Stromal cell of bone marrow (primary cell): ENCODE measurements at regions not wholly inside any gene's neighbourhood (a gene's known extent, or its start where the extent isn't known, plus 50 kb on each side); places are given as distances from the start of the nearest gene placed in this dataset.

Experiments used
- DNase-seq: peaks from one replicate; pipeline ENCODE4 v3.0.0-alpha.2; 2012; ENCODE audit warnings: low read depth

- no peak for DNase-seq
These were observed 69.0 kb downstream of the KIF2B start for GRCh38 chr17:53891726-53892125.

DNA sequence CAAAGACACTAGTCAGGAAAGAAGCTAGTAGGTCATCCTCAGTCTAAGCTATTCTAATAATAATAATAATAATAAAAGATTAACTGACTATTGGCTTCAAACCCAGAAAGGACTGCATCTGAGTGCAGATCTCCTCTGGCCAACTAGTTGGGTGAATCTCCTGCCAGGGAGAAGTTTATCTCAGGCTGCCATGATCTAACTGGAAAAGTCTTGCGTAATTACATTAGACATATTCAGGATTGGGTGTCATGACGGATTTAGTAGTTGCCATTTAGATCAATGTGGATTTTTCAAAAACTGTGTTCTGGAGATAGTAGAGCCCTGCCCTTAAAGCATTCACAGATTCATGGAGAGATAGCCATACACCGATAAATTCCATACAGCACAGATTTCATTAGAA lies 69.5 kb downstream of the KIF2B start:
- DNase-seq: no peak

GRCh38 chr17:53894591-53894990 lies 71.9 kb downstream of the KIF2B start:
- DNase-seq: no peak

DNA sequence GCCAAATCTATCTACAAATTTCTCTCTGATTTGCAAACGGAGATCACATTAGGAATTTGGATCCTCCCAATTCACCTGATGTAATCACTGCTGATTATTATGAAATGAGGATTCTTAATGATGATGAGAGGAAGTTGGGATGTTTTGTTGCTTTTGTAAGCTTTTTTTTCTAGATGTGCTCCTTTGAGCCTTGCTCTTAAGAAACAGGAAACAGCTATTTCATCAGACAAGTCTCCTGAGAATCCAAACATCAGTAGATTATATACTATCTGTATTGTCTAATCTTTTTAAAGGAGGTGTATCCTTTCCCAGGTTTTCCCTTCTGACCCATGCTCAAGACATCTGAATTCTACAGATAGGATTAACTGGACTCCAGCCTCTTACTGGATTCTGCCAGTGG lies 73.3 kb downstream of the KIF2B start:
- no peak for DNase-seq

GRCh38 chr17:53900951-53901350 lies 78.2 kb downstream of the KIF2B start:
- DNase-seq: no peak

GRCh38 chr17:53907435-53907834 lies 84.7 kb downstream of the KIF2B start:
- no peak for DNase-seq

DNA sequence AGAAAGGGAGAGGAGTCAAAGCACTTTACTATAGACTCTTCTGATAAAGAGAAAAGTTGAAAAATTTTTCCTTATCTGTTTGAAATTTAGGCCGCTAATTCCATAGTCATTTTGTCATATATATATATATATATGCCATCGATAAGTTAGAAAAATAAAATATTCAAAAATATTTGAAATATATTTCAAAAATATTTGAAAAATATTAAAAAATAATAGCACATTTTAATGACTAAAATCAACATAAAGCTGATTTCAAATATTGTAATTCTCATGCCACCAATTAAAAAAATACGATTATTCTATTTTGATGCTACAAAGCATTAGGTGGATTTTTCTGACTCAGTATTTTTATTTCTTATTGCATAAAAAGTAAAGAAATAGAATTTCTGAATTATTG lies 87.1 kb downstream of the KIF2B start:
- no peak for DNase-seq

DNA sequence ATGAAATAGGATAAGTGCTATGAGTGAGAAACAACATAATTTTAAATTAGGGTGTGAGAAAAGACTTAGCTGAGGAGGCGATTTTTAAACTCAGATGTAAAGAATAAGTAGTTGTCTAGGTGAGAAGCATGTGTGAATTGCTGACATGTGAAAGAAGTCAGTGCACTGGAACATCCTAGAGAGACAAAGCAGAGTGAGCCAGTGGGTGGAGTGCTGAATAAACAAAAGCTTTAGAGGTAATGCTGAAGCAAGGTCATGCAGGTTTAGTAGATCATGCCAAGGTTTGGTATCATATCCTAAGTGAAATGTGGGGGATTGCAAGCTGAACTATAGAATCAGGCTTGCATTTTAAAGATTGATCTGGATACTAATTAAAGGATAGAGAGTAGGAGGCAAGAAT lies 89.4 kb downstream of the KIF2B start:
- DNase-seq: no peak

DNA sequence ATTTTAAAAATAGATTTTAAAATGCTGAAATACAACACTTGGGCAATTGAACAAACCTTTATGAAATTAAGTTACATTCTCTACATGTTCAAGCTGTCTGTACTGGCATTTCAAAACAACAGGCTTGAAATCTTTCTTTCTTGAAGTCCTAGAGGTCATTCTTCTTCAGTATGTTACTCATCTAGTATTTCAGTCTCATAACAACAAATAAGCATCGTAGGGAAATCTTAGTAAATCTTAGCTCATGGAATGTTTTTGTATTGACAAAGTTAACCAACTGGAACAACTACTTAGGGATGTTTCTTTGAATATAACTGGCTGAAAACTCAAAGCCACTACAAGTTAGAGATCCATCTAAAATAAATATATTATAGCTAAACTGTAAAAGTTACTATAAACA lies 96.6 kb downstream of the KIF2B start:
- DNase-seq: no peak

DNA sequence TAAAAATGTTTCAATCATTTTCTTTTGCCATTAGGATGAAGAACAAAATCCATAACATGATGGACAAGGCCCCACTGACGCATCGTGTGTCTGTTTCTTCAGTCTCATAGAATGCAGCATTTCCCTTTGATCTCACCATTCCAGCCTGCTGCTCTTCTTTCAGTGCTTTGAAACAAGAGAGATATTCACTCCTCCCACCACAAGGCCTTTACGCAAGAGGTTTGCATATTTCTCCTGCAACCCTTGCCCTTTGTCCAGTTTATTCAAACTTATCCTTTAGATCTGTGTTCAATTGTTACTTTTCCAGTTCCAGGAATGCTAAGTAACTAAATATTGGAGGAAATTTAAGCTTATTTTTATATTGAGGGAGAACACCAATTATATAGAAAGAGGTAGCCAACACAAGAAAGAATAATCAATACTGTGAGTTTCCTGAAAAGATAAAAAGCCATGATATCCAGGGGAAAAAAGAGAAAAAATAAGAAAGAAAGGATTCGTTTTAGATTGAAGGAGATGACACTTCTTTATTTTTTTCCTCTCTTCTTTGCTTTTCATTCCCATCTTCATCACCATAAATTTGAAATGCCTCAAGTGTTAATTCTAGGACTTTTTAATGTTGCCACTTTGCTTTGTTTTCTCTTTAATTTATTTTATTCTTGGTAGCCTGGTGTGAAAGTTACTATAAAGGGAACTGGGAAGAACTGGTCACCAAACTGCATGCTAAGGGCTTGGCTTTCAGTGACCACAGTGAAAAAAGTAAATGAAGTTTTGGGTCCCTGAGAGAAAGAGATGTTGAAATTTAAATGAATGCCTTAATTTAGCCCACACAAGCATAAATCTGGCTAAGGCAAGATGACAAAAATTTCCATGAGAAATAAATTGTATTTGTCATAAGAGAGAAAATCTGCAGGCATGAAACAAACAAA lies 102.1 kb downstream of the KIF2B start:
- no peak for DNase-seq

- DNase-seq: no peak
These were observed 109.7 kb downstream of the KIF2B start for GRCh38 chr17:53932386-53932785.

GRCh38 chr17:53934931-53935330 lies 112.2 kb downstream of the KIF2B start:
- no peak for DNase-seq

DNA sequence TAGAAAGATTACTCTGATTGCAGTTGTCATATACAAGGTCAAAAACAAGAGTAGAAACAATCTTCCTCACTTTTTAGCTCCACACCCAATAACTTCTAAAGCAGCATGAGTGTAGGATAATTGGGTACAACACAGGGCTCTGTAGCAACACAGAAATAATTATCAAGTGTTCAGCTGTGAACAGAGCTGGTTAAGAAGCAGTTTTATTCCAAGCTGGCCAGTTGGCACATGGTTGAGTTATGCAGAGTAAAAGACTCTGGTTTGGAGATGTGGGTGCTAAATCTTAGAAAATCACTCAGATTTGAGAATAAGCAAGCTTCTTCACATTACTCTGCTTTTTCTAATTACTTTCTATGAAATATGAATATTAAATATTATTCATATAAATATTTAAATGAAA lies 118.5 kb downstream of the KIF2B start:
- no peak for DNase-seq

- no peak for DNase-seq
These were observed 119.7 kb downstream of the KIF2B start for GRCh38 chr17:53942436-53942835.

GRCh38 chr17:53942898-53943297 lies 120.2 kb downstream of the KIF2B start:
- no peak for DNase-seq

DNA sequence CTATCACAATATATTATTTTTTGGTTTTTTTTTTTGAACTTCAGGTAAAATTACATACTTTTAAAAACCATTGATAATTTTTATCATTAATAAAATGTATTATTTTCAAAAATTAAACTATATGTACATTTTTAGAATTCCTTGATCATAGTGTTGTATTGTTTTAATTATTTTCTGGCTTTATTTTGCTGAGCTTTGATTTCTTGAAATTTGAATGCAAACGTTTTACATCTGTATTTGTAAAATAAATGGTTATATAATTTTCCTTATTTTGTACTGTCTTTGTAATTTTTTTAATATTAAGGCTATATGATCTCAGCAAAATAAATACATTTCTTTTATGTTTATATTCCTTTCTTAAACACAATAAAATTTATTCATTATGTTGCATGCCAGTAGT lies 125.6 kb downstream of the KIF2B start:
- no peak for DNase-seq

DNA sequence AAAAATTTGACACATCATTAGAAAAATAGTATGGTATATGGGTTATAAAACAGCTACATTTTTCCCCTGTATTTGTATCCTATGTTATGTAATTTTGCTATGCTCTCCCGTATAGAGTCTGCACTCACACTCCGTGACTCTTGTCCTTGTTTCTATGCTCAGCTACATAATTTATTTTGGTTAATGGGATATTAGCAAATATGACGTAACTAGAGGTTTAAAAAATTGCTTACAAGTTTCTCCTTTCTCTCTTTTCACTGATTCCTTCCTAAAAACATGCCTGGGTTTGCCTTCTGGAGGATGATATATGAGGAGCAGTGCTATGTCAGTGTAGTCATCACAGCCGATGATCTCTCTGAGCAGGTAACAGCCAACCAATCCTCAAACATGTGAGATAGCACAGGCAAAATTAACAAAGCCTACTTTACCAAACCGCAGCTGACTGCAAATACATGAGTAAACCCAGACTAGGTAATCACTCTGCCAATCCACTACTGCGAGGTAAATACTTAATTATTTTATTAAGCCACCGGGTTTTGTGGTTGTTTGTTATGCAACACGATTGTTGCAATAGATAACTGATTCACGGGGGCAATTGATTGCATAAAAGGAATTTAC lies 126.9 kb downstream of the KIF2B start:
- DNase-seq: no peak

GRCh38 chr17:53950207-53950857 lies 127.6 kb downstream of the KIF2B start:
- no peak for DNase-seq

- no peak for DNase-seq
These were observed 128.1 kb downstream of the KIF2B start for GRCh38 chr17:53950858-53951250.

- no peak for DNase-seq
These were observed 148.6 kb downstream of the KIF2B start for GRCh38 chr17:53971361-53971760.

DNA sequence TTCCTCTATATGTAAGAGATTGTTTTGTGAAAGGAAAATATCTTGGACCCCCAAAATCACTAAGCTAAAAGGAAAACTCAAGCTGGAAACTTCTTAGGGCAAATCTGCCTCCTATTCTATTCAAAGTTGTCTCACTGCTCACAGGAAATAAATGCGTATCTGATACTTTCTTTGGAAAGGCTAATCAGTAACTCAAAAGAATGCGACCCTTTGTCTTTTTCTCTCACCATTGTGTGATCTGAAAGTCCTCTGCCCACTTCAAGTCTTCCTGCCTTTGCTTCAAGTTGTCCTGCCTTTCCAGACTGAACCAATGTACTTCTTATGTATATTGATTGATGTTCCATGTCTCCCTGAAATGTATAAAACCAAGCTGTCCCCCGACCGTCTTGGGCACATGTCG lies 157.3 kb downstream of the KIF2B start:
- DNase-seq: no peak

DNA sequence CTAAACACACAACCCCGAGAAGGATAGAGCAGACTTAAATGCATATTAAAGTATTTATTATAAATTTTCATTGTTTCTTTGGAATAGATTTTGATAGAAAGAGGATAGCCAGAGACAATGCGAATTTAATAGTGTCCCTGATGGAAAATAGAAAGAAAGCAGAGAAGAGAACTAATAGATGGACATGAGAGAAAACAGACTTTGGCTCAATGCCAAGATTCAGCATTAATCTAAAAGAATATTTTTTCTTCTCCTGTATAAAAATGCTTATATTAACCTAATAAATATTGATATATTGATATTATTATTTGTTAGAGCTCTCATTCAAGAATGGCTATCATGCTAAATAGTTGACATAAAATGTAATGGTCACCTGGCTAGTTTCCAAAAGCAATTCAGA lies 173.4 kb downstream of the KIF2B start:
- no peak for DNase-seq

DNA sequence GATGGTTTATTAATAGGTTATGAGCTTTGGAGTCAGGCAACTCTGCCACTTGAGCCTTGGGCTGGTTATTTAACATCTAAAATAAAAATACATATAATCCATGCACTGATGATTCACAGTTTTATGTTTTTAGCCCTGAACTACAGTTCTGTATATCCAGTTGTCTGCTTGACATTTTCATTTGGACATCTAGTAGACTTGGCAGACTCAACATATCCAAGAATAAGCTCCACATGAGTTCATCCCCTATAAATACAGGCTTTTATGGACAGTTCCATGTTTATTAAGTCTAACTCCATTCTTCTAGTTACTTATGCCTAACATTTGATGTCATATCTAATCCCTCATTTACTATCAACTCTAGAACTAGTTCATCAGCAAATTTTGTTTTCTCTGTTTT lies 174.2 kb downstream of the KIF2B start:
- DNase-seq: no peak
